Medulla oblongata (tissue), 1 donor: ENCODE measurements at regions not wholly inside any gene's neighbourhood (a gene's known extent, or its start where the extent isn't known, plus 50 kb on each side); places are given as distances from the start of the nearest gene placed in this dataset.

Source experiments
- DNase-seq: peaks from one replicate; pipeline ENCODE4 v3.0.0-alpha.2; 2015; ENCODE audit errors: extremely low spot score

DNA sequence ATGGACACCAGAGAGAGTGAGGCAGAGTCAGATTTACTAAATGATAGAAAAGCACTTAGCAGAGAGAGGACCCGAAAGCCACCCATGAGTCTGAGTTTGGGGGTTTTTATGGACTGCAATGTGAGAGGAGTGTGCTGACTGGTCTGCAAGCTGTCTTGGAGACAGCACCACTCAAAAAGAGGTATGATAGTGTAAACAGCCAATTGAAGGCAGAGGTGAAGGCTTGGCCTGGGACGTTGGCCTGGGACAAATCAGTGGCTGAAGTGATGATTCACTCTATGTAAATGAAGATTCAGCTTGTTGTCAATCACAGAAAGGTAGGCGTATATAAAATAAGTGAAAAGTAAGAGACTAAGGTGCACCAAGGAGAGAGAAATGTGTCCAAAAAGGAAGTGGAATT is 217.6 kb upstream of the ZFP42 start:
- no peak for DNase-seq

GRCh38 chr4:187780070-187780469 is 215.5 kb upstream of the ZFP42 start:
- DNase-seq, result no peak

DNA sequence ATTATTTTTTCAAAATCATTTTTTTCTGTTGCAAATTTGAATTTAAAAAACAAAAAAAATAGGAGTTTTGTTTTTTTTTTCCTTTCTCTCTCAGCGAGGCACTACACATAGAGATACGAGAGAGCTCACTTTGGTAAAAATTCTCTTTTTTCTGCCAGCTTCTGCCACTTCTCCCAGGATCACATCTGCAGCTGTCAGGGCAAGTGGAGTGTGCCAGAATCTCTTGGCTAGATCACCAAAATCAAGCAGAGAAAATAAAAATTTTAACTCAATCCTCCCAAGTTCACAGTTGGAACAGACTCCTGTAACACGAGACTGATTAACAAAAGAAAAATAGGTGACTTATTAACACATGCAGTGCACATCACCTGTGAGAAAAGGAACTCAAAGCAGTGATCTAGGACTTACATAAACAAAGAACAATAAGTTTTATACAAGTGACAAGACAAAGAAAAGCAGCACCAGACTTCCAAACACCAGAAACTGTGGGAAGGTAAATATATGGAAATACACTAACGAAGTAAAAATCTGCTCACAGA is 213.2 kb upstream of the ZFP42 start:
- no peak for DNase-seq

- DNase-seq, result no peak
These were observed 209.4 kb upstream of the ZFP42 start for GRCh38 chr4:187786190-187786589.

- no peak for DNase-seq
These were observed 206.5 kb upstream of the ZFP42 start for GRCh38 chr4:187789078-187789477.

DNA sequence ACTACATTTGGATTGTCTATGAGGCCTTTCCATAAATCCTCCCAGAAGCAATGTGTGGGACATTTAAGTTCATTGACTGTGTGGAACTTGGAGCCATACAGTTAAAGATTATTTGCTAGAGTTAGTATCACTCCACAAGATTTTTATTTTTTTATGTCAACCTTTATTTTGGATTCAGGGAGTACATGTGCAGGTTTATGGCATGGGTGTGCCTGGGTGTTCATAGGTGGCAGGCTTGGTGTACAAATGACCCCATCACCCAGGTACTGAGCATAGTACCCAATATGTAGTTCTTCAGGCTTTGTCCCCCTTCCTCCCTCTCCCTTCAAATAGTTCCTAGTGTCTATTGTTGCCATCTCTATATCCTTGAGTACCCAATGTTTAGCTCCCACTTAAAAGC is 199.8 kb upstream of the ZFP42 start:
- DNase-seq, result no peak

DNA sequence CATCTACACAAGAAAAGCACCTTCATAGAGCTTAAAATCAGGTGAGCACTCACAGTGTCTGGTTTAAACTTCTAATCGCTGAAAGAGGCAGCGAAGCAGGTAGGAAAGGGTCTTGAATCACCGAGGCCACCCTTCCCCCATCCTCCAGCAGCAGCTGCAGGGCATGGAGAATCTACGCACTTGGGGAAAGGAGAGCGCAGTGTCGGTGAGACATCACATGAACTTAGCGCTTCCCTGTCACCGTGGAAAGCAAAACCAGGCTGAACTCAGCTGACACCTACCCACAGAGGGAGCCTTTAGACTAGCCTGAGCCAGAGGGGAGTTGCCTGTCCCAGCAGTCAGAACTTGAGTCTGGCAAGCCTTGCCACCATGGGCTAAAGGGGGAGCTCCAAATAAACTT is 197.2 kb upstream of the ZFP42 start:
- no peak for DNase-seq

GRCh38 chr4:187799735-187800134 is 195.8 kb upstream of the ZFP42 start:
- no peak for DNase-seq

DNA sequence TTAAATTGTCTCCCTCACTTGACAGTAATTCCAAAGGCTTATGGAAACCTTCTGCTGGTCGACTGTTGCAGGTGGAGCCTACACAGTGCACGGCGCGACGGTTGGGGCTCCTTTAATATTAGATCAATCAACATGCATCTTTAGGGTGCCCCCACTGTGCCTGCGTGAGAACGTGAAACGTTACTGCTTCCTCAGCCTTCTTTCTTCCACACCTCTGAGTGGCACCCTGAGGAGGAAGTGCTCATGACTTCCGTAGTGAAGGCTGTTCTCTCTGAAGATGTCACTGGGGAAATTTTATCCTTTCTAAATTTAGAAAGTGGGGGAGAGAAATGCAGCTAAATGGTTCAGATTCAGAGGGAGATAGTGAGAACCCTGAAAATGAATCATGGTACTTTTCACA is 184.0 kb upstream of the ZFP42 start:
- DNase-seq, result no peak

DNA sequence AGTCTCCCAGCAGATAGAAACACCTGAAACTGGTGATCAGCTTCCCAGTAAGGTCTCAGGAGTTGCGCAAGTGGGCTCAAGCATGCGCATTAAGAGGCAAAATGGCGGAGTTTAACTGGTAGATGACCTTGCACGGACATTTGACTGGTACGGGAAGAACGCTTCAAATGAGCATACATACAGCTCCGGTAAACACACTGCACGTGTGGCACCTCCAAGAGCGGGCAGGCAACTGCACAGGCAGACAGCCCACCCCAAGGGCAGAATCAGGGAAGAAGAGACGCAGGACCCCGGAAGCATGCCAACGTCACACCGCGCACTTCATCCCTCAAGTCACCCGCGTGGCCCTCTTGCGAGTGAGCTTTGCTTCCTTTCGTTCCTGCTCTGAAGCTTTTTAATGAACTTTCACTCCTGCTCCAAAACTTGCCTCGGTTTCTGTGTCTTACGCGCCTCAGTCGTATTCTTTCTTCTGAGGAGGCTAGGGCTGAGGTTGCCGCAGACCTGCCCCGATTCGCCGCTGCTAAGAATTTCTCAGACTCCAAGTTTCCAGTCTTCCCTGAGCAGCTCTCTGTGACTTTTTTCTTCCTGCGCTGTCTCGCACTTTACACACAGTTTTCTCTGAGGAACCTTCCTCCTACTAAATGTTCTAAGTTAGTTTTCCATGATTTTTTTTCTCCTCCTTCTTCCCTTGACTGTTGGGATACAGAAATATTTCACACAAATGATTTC is 180.7 kb upstream of the ZFP42 start:
- no peak for DNase-seq

- no peak for DNase-seq
These were observed 168.8 kb upstream of the ZFP42 start for GRCh38 chr4:187826725-187827124.

- DNase-seq, result no peak
These were observed 167.9 kb upstream of the ZFP42 start for GRCh38 chr4:187827631-187828030.

DNA sequence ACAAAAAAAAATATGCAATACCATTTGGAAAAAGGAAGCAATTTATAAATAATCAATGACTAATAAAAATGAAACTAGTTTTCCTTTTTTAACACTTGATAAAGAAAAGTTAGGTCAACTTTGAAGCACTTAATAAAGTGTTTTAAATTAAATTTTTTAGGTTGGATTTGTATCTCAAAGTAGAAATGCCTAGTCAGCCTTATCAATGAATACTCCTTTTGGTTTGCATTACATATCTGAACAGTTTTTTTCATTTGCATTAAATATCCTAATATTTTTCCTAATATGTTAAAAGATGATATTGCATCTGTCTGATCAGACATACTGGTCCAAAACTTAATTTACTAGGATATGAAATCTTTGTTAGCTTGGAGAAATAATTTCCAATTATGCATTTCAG is 155.8 kb upstream of the ZFP42 start:
- no peak for DNase-seq

- DNase-seq, result no peak
These were observed 154.8 kb upstream of the ZFP42 start for GRCh38 chr4:187840814-187841213.

DNA sequence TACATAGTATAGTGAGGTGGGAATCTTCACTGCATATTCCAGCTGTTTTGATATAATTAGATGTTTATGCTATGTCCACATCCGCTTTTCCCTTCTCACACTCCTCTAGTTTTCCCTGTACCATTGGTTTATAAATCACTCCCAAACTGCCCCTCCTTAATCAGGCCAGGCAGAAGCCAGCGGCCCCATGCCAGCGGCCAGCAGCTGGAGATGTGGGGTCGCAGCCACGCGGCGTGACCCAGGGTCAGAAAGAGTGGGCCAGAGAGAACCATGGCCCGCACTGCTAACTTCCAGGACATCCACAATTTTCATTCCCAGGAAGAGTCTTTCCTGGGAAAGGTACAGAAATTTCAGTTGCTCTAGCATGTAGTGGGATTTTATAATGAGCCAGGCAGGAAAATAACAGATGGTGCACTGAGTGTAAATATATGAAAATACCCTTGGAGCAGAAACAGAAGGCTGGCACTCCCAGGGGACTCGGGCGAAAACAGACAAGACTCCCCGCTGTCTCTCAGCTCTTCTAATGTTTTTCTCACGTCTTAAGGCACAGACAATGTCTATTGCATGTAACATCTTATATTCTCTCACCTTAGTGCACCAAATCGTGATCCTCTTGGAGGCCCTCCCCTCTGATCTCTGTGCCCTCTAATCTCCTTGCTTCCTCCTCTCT is 145.9 kb upstream of the ZFP42 start:
- DNase-seq, result no peak

GRCh38 chr4:187865914-187866313 is 129.7 kb upstream of the ZFP42 start:
- no peak for DNase-seq

DNA sequence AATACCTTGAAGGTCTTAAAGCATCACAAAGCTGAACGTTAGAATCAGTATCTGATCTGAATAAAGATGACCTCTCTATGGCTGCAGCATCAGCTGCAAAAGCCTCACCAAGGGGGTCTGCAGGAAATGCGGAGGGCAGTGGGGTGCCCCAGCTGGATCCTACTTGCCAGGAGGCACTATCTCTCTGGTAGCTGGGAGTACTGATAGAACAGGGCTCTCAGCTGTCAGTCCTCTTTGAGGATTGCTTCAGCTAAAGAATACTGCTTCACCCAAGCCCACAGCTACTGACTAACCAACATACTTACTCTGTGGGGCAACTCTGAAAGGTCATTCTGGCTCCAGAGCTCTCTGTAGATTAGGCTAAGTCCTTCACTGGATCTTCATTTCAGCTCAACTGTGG is 112.5 kb upstream of the ZFP42 start:
- no peak for DNase-seq

DNA sequence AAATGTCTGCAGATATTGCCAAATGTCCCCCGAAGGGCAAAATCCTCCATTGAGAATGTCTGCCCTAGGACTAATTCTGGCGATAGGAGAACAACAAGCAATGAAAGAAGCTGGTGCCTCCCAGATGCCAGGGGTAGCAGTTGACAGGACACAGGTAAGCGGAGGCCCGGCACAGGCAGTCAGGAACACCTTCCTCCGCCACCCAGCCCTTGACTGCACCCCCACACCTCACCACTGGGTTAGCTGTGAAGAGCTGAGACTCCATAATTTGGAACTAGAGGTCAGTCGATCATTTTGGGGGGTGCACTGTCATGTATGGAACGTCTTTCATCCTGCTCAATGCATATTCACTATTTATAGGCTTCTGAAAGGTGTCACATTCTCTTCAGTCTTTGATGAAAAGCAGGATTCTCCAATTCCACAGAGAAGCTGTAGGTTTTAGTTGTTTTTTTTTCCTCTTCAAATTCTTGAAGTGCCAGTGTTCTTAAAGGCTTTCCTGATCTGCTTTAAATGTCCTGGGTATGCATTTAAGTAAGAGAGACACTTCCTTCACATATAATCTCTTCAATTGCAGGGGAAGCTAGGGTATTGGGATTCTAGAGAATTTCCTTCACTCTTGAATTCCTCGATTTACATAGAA is 111.6 kb upstream of the ZFP42 start:
- no peak for DNase-seq

DNA sequence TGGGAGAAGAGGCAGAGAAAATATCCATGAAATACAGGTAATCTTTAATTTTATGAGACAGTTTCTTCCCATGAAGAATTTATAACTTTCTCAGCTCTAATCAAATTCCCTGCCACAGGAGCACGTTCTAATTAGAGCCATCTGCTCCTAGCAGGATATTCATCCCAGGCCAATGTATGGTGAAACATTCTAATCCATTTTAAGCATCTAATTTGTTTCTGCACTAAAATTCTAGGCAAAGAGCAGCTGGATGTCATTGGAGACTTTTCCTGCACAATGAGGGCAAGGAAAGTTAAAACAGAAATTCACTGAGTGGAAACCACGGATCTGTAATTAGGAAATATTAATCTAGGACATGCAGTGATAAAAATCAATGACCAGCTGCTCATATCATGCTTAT is 107.7 kb upstream of the ZFP42 start:
- DNase-seq, result no peak

- DNase-seq, result no peak
These were observed 105.9 kb upstream of the ZFP42 start for GRCh38 chr4:187889651-187890050.

- DNase-seq, result no peak
These were observed 102.2 kb upstream of the ZFP42 start for GRCh38 chr4:187893418-187893817.

DNA sequence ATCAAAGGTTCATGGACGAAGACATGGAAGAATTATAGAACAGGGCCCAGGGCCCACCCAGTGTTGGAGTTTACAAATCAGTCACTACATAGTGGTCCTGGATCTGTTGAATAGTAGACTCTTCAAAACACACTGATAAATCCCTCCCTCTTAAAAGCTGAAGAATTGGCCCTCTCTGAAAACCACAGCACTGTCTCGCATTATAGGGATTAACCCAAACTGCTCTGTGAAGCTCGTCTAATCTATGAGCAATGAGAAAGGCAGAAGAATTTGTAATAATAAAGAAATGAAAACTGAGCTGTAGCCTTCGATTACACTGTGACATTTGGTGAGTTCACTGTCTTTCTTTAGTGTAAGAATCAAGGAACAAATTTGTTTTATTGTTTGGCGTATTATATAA is 92.5 kb upstream of the ZFP42 start:
- no peak for DNase-seq

DNA sequence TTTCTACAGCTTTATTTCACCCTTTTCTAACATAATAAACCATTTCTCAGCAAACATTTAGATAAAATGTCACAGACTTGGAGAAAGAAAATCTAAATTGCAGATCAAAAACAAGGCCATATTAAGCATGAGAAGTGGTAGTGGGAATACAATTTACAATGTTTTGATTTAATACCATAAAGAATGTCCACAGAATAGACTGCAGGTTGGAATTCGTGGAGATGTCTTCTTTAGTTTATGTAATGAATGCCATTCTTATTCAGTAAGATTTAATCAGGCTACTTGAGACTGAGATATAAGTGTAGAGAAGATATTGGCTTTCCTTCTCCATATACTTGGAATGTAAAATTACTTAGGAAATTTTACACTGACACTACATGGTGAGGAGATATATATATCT is 91.9 kb upstream of the ZFP42 start:
- no peak for DNase-seq
